Liver (tissue), 8 donors: ENCODE measurements at regions not wholly inside any gene's neighbourhood (a gene's known extent, or its start where the extent isn't known, plus 50 kb on each side); places are given as distances from the start of the nearest gene placed in this dataset.

Experiments used
- DNase-seq: peaks from one replicate; pipeline ENCODE4 v3.0.0-alpha.2; 2017; ENCODE audit warnings: low spot score
- H3K27ac ChIP-seq, 2 donors: one replicate each; pipeline ENCODE4 v1.7.0; 2013; ENCODE audit warnings: inconsistent platforms in 2 of 2, low read length in 2 of 2, control low read depth in 1 of 2, low read depth in 1 of 2, mild to moderate bottlenecking in 1 of 2
- H3K27me3 ChIP-seq, 4 donors: one replicate each; pipeline versions ENCODE4 v1.6.1 to v1.7.0; 2013; ENCODE audit warnings: low read length in 3 of 4, inconsistent platforms in 1 of 4, mild to moderate bottlenecking in 1 of 4, moderate library complexity in 1 of 4; ENCODE audit not compliant: control insufficient read depth in 4 of 4, insufficient read depth in 4 of 4
- H3K36me3 ChIP-seq, 4 donors: one replicate each; pipeline versions ENCODE4 v1.6.1 to v1.7.0; 2013; ENCODE audit warnings: low read length in 3 of 4, mild to moderate bottlenecking in 3 of 4, low read depth in 1 of 4, moderate library complexity in 1 of 4; ENCODE audit not compliant: control insufficient read depth in 4 of 4, insufficient read depth in 3 of 4
- H3K4me1 ChIP-seq, 4 donors: one replicate each; pipeline versions ENCODE4 v1.6.1 to v1.7.0; 2013; ENCODE audit warnings: low read length in 3 of 4, mild to moderate bottlenecking in 3 of 4, moderate library complexity in 1 of 4; ENCODE audit not compliant: control insufficient read depth in 4 of 4, insufficient read depth in 4 of 4
- H3K4me3 ChIP-seq, 3 donors: one replicate each; pipeline versions ENCODE4 v1.6.1 to v1.7.0; 2013; ENCODE audit warnings: low read length in 3 of 3, control low read depth in 1 of 3, low read depth in 1 of 3, mild to moderate bottlenecking in 1 of 3
- H3K9ac ChIP-seq, 2 donors: one replicate each; pipeline ENCODE4 v1.7.0; 2013; ENCODE audit warnings: low read length in 2 of 2, mild to moderate bottlenecking in 2 of 2, moderate library complexity in 2 of 2, control low read depth in 1 of 2, low read depth in 1 of 2
- H3K9me3 ChIP-seq, 4 donors: one replicate each; pipeline versions ENCODE4 v1.6.1 to v1.7.0; 2013; ENCODE audit warnings: low read length in 3 of 4; ENCODE audit not compliant: control insufficient read depth in 4 of 4
- EGR1 ChIP-seq, 2 donors: IDR thresholded peaks; 2 replicates each; pipeline ENCODE4 v1.6.1; 2016 to 2018; ENCODE audit warnings: antibody characterized with exemption in 2 of 2, low read depth in 2 of 2
- FOXA2 ChIP-seq: IDR thresholded peaks from 2 replicates; pipeline ENCODE4 v1.6.1; 2016; ENCODE audit warnings: antibody characterized with exemption
- HNF4G ChIP-seq: IDR thresholded peaks from 2 replicates; pipeline ENCODE4 v1.6.1; 2016; ENCODE audit warnings: antibody characterized with exemption
- JUND ChIP-seq, 2 donors: IDR thresholded peaks; 2 replicates each; pipeline ENCODE4 v1.6.1; 2016; ENCODE audit warnings: antibody characterized with exemption in 2 of 2
- RAD21 ChIP-seq, 2 donors: IDR thresholded peaks; 2 replicates each; pipeline ENCODE4 v1.6.1; 2016; ENCODE audit warnings: antibody characterized with exemption in 2 of 2, mild to moderate bottlenecking in 2 of 2
- WGBS: extraction: QIAGEN DNeasy Blood & Tissue Kit; methylation state at CpG from one replicate; pipeline ENCODE4 v1.1.7; 2013; 5-methylcytosine and 5-hydroxymethylcytosine counted together
- TF ChIP-seq, protein P1 (sequence below): IDR thresholded peaks from 2 replicates; pipeline ENCODE4 v1.6.1; 2016; ENCODE audit warnings: antibody characterized with exemption, mild to moderate bottlenecking
- TF ChIP-seq, protein P2 (sequence below): fragments of 150-350 bp; IDR thresholded peaks from 2 replicates; pipeline ENCODE4 v1.5.1; 2017; ENCODE audit warnings: improper control_type of control experiment, low read depth, low read length; ENCODE audit not compliant: missing input control
- TF ChIP-seq, protein P3 (sequence below): IDR thresholded peaks from 2 replicates; pipeline ENCODE4 v1.6.1; 2016; ENCODE audit warnings: antibody characterized with exemption
- donor health status: healthy.
- donor health status: healthy.
- donor health status: healthy.
- donor health status: healthy.
- donor health status: healthy.

DNA sequence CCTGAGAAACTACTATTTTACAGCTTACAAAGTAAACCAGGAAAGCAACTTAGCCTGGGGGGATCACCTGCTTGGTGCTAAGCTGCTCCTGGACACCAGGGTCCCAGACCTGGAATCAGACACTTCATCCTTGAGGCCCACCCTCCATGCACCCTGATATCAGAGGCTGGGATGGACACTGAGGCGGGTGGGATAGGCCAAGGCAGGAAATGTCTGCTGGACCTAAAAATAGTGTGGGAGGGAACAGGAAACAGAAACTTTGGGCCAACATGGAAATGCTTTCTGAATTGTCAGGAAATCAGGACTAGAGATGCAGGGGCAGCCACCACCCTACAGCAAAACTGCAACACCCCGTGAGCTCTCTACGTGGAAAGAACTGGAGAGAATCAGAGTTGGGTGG lies 101.5 kb upstream of the PODXL start:
- Histone ChIP-seq H3K27ac (no peak overlapping the region), H3K27me3 (peaks cover 0 to 2% (median 0%) of the 10 kb centered on the region in 4 donors), H3K4me3 (no peak overlapping the region), H3K9ac (no peak overlapping the region), H3K36me3 (no peaks in the 10 kb centered on the region), H3K4me1 (no peaks in the 10 kb centered on the region), H3K9me3 (no peaks in the 10 kb centered on the region)
- TF ChIP-seq, protein P1, sequence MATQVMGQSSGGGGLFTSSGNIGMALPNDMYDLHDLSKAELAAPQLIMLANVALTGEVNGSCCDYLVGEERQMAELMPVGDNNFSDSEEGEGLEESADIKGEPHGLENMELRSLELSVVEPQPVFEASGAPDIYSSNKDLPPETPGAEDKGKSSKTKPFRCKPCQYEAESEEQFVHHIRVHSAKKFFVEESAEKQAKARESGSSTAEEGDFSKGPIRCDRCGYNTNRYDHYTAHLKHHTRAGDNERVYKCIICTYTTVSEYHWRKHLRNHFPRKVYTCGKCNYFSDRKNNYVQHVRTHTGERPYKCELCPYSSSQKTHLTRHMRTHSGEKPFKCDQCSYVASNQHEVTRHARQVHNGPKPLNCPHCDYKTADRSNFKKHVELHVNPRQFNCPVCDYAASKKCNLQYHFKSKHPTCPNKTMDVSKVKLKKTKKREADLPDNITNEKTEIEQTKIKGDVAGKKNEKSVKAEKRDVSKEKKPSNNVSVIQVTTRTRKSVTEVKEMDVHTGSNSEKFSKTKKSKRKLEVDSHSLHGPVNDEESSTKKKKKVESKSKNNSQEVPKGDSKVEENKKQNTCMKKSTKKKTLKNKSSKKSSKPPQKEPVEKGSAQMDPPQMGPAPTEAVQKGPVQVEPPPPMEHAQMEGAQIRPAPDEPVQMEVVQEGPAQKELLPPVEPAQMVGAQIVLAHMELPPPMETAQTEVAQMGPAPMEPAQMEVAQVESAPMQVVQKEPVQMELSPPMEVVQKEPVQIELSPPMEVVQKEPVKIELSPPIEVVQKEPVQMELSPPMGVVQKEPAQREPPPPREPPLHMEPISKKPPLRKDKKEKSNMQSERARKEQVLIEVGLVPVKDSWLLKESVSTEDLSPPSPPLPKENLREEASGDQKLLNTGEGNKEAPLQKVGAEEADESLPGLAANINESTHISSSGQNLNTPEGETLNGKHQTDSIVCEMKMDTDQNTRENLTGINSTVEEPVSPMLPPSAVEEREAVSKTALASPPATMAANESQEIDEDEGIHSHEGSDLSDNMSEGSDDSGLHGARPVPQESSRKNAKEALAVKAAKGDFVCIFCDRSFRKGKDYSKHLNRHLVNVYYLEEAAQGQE, result peak; percentile 19
- TF ChIP-seq FOXA2, result no peak
- 73% methylated on average over 3 of the region's 3 CpGs for WGBS
- no peak for DNase-seq

DNA sequence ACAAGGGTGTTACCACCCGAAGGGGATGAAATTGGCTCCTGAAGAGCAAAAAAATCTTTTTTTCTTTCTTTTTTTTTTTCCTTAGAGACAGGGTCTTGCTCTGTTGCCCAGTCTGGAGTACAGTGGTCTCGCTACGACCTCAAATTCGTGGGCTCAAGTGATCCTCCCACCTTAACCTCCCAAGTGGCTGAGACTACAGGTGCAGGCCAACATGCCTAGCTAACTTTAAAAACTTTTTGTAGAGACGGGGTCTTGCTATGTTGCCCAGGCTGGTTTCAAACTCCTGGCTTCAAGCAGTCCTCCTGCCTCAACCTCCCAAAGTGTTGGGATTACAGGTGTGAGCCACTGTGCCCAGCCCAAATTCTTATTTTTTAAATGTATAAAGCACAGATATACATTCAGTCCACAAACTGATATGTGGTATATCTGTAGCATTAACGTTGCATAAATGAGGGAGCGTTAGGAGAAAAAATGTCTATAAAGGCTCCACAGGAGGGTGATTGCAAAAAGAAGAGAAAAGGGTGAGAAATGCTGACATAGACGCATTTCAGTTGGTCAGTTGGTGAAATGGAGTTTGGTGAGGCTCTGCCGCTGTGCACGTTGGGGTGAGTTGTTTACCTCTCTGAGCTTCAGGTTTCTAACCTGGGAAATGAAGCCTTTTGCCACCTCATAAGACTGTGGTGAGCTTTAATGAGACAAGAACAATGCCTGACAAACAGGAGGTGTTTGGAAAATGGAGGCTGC lies 100.7 kb upstream of the PODXL start:
- DNase-seq, result no peak
- no peak overlapping the region for H3K27ac ChIP-seq
- 76% methylated on average over 10 of the region's 10 CpGs for WGBS

DNA sequence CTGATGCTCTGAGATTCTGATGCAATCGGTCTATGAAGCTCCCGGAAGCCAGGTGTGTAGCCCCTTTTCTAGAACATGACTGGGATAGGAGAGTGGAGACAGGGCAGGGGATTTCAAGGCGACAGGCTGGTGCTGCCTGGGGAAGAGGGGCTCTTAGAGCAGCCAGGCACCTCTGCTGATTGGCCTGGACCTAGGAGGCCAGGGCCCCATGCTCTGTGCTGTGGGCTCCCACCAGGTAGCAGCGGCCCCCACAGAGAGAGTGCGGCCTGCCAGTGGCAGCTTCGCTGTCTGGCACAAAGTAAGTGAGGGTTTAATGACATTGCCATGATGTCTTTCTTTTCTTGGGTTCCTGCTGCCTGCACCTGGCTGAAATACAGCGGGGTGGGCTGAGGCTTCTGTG lies 99.4 kb upstream of the PODXL start:
- Histone ChIP-seq H3K9ac (no peak overlapping the region), H3K36me3 (no peaks in the 10 kb centered on the region), H3K9me3 (no peaks in the 10 kb centered on the region), H3K4me1 (no peaks in the 10 kb centered on the region), H3K27ac (no peak overlapping the region), H3K4me3 (no peak overlapping the region), H3K27me3 (no peaks in the 10 kb centered on the region)
- DNase-seq, result no peak
- no peak for TF ChIP-seq FOXA2
- no peak for TF ChIP-seq EGR1 (IDR thresholded peaks at IDR 0.05; ENCODE audit: low read depth in 2 of 2)
- WGBS, result 89% methylated on average over 7 of the region's 7 CpGs

More for the DNA sequence above, 100.7 kb upstream of the PODXL start:
- no peaks in the 10 kb centered on the region for H3K36me3 ChIP-seq
- H3K4me1 ChIP-seq, result no peaks in the 10 kb centered on the region
- H3K9me3 ChIP-seq, result no peaks in the 10 kb centered on the region
- no peak overlapping the region for H3K9ac ChIP-seq
- TF ChIP-seq RAD21 (IDR thresholded peaks at IDR 0.05), result no peak
- TF ChIP-seq, protein P2, sequence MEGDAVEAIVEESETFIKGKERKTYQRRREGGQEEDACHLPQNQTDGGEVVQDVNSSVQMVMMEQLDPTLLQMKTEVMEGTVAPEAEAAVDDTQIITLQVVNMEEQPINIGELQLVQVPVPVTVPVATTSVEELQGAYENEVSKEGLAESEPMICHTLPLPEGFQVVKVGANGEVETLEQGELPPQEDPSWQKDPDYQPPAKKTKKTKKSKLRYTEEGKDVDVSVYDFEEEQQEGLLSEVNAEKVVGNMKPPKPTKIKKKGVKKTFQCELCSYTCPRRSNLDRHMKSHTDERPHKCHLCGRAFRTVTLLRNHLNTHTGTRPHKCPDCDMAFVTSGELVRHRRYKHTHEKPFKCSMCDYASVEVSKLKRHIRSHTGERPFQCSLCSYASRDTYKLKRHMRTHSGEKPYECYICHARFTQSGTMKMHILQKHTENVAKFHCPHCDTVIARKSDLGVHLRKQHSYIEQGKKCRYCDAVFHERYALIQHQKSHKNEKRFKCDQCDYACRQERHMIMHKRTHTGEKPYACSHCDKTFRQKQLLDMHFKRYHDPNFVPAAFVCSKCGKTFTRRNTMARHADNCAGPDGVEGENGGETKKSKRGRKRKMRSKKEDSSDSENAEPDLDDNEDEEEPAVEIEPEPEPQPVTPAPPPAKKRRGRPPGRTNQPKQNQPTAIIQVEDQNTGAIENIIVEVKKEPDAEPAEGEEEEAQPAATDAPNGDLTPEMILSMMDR, result no peak
- TF ChIP-seq JUND (IDR thresholded peaks at IDR 0.05), result no peak
- no peak for TF ChIP-seq HNF4G
- TF ChIP-seq, protein P3, sequence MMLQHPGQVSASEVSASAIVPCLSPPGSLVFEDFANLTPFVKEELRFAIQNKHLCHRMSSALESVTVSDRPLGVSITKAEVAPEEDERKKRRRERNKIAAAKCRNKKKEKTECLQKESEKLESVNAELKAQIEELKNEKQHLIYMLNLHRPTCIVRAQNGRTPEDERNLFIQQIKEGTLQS, result no peak
- H3K4me3 ChIP-seq, result no peak overlapping the region
- peaks cover 0 to 2% (median 0%) of the 10 kb centered on the region in 4 donors for H3K27me3 ChIP-seq
